Mesendoderm (in vitro differentiated cells): ENCODE measurements at regions not wholly inside any gene's neighbourhood (a gene's known extent, or its start where the extent isn't known, plus 50 kb on each side); places are given as distances from the start of the nearest gene placed in this dataset.

Experiments used
- DNase-seq: peaks from one replicate; pipeline ENCODE4 v3.0.0; 2013
- H2AK5ac ChIP-seq: 2 replicates; pipeline ENCODE4 v1.6.1; 2013; ENCODE audit warnings: low read length, inconsistent platforms
- H2BK120ac ChIP-seq: 2 replicates; pipeline ENCODE4 v1.6.1; 2013; ENCODE audit warnings: low read depth, mild to moderate bottlenecking, low read length, moderate library complexity, mixed read lengths
- H2BK15ac ChIP-seq: replicated peaks from 2 replicates; pipeline ENCODE4 v1.6.1; 2013; ENCODE audit warnings: low read depth, mild to moderate bottlenecking, moderate library complexity
- H2BK5ac ChIP-seq: 2 replicates; pipeline ENCODE4 v1.6.1; 2013; ENCODE audit warnings: low read length, inconsistent platforms
- H3K18ac ChIP-seq: 2 replicates; pipeline ENCODE4 v1.6.1; 2013; ENCODE audit warnings: mild to moderate bottlenecking, low read length, mixed read lengths
- H3K23ac ChIP-seq: one replicate; pipeline ENCODE4 v1.6.1; 2013; ENCODE audit warnings: low read length
- H3K27ac ChIP-seq: 2 replicates; pipeline ENCODE4 v1.5.1; 2013; ENCODE audit warnings: low read depth, mild to moderate bottlenecking, inconsistent platforms, low read length, moderate library complexity
- H3K27me3 ChIP-seq: 2 replicates; pipeline ENCODE4 v1.6.1; 2013; ENCODE audit warnings: low read length, control low read depth, mild to moderate bottlenecking, inconsistent platforms; ENCODE audit not compliant: insufficient read depth, poor library complexity
- H3K36me3 ChIP-seq: 2 replicates; pipeline ENCODE4 v1.6.1; 2013; ENCODE audit warnings: low read length, inconsistent platforms; ENCODE audit not compliant: control insufficient read depth, insufficient read depth
- H3K4ac ChIP-seq: one replicate; pipeline ENCODE4 v1.6.1; 2013; ENCODE audit warnings: low read depth, mild to moderate bottlenecking, low read length, moderate library complexity
- H3K4me1 ChIP-seq: 2 replicates; pipeline ENCODE4 v1.6.1; 2013; ENCODE audit warnings: low read depth, low read length, inconsistent platforms; ENCODE audit not compliant: control insufficient read depth
- H3K4me2 ChIP-seq: 2 replicates; pipeline ENCODE4 v1.6.1; 2013; ENCODE audit warnings: low read length
- H3K4me3 ChIP-seq: 2 replicates; pipeline ENCODE4 v1.5.1; 2013; ENCODE audit warnings: mild to moderate bottlenecking, low read length
- H3K56ac ChIP-seq: one replicate; pipeline ENCODE4 v1.6.1; 2013; ENCODE audit warnings: low read length
- H3K79me1 ChIP-seq: 2 replicates; pipeline ENCODE4 v1.6.1; 2013; ENCODE audit warnings: low read length, inconsistent platforms
- H3K79me2 ChIP-seq: 2 replicates; pipeline ENCODE4 v1.6.1; 2013; ENCODE audit warnings: mild to moderate bottlenecking, low read length; ENCODE audit not compliant: control insufficient read depth, insufficient read depth
- H3K9ac ChIP-seq: 2 replicates; pipeline ENCODE4 v1.6.1; 2013; ENCODE audit warnings: low read length, inconsistent platforms
- H4K5ac ChIP-seq: one replicate; pipeline ENCODE4 v1.6.1; 2013; ENCODE audit warnings: low read length
- H4K8ac ChIP-seq: one replicate; pipeline ENCODE4 v1.6.1; 2013; ENCODE audit warnings: low read depth, mild to moderate bottlenecking, control low read depth, low read length, moderate library complexity
- whole genome bisulfite sequencing: extraction: QIAGEN DNeasy Blood & Tissue Kit; methylation state at CpG from one replicate; pipeline ENCODE4 v1.1.7; 2013; ENCODE audit warnings: low lambda C conversion rate, missing lambda C conversion rate; ENCODE audit not compliant: insufficient coverage; ENCODE audit errors: extremely low coverage; 5-methylcytosine and 5-hydroxymethylcytosine counted together

DNA sequence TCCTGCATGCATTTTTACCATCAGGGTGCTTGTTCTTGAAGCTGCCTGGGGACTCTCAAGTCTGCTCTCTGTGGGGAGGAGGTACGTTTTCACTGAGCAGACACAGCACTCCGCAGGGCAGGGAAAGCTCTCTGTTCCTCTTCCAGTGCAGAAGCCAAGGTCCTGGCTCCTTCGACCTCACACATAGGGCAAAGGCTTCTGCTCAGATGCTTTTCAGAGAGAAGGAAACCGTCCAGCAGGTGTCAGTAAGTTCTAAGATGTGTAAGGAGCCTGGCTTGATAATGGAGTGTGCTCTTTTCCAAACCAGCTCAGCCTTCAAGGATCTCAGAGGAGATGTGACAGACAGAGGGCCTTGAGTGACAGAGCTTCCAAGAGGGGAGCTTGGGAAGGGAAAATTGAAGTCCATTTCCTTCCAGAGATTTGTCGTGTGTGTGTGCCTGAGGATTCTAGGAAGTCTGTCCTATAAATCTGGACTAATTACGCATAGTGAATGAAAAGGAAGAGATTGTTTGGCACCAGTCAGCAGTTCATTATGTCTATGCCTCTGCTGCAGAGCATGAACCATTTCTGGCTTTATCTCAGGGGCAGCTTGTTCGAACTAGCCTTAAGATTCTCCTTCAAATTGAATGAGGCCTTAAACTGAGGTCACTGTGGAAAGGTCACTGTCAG lies 67.3 kb upstream of the UPP2 start:
- no peak overlapping the region for H2BK15ac ChIP-seq
- H3K4me2 ChIP-seq: no peak overlapping the region
- H3K56ac ChIP-seq: no peak overlapping the region
- no peak overlapping the region for H4K5ac ChIP-seq
- no peak overlapping the region for H2BK5ac ChIP-seq
- no peak overlapping the region for H4K8ac ChIP-seq
- no peak overlapping the region for H3K18ac ChIP-seq
- H3K79me2 ChIP-seq: no peaks in the 10 kb centered on the region
- peak overlapping the region; percentile 25 for H3K4ac ChIP-seq
- no peak overlapping the region for H2BK120ac ChIP-seq
- no peak overlapping the region for H3K23ac ChIP-seq
- no peak overlapping the region for H2AK5ac ChIP-seq
- no peak overlapping the region for H3K27ac ChIP-seq
- WGBS: no CpG with 5 or more reads among the region's 7 CpGs
- no peak overlapping the region for H3K4me3 ChIP-seq
- H3K36me3 ChIP-seq: no peaks in the 10 kb centered on the region
- DNase-seq: peak; percentile 90
- no peak overlapping the region for H3K9ac ChIP-seq
- no peaks in the 10 kb centered on the region for H3K4me1 ChIP-seq
- no peaks in the 10 kb centered on the region for H3K79me1 ChIP-seq
- H3K27me3 ChIP-seq: no peaks in the 10 kb centered on the region

DNA sequence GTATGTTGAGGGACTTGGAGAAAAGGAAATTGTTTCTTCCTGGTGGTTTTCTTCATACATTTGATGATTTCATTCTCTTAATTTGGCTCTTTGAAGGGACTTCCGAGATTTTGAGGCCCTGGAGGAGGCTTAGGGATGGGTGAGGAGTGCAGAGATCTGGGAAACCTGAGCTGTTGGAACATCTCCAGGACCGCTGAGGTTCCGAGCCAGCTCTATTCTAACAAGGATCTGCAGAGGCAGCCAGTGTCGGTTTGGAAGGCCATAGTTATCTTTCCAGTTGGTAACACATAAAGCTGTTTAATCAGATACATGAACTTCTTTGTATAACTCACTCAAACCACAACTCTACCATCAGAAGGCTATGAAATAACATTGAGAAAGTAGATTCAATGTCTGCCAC lies 70.3 kb upstream of the UPP2 start:
- H2BK120ac ChIP-seq: no peak overlapping the region
- H3K27ac ChIP-seq: no peak overlapping the region
- H3K4me3 ChIP-seq: no peak overlapping the region
- no peak overlapping the region for H3K4ac ChIP-seq
- no peak overlapping the region for H3K4me2 ChIP-seq
- H3K4me1 ChIP-seq: no peaks in the 10 kb centered on the region
- H3K36me3 ChIP-seq: no peaks in the 10 kb centered on the region
- H2BK5ac ChIP-seq: no peak overlapping the region
- DNase-seq: no peak
- H3K79me1 ChIP-seq: no peaks in the 10 kb centered on the region
- H3K18ac ChIP-seq: no peak overlapping the region
- H3K79me2 ChIP-seq: no peaks in the 10 kb centered on the region
- no peak overlapping the region for H4K5ac ChIP-seq
- no peak overlapping the region for H4K8ac ChIP-seq
- H3K23ac ChIP-seq: no peak overlapping the region
- H2BK15ac ChIP-seq: no peak overlapping the region
- H3K27me3 ChIP-seq: no peaks in the 10 kb centered on the region
- H3K56ac ChIP-seq: no peak overlapping the region
- no CpG with 5 or more reads among the region's 4 CpGs for WGBS
- no peak overlapping the region for H2AK5ac ChIP-seq
- no peak overlapping the region for H3K9ac ChIP-seq

DNA sequence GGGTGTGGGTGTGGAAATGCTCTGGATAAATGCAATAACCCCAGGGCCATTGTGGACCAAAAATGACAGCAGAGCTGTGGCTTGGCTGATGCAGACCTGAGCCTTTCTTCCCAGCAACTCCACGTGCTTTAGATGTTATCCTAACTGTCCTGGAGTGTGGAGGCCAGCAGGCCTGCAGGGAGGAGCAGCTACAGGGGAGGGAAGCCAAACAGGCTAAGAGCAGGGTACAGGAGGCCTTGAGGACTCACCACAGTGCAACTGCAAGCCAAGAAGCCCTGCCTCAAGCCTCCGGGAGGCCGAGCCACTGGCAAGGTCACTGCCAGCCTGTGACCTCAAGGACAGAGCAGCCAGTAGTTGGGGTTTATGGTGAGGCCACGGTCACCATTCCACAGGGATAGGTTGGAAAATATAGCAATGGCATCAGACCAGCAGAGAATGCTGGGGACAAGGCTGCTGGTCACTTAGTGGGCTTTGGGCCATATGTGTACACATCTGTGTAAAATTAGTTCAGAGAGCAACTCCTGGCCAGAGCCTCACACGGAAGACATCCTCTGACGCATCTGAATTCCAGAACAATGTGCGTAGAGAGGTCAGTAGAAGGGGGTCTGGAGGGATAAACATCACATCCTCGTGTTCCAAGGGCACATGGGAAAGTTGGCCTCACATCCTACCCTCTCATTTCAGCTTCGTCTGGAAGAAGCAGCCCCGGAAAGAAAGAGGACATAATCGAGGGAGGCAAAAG lies 76.2 kb upstream of the UPP2 start:
- Histone ChIP-seq H3K18ac (no peak overlapping the region), H3K4me1 (no peaks in the 10 kb centered on the region), H3K79me2 (no peaks in the 10 kb centered on the region), H3K9ac (no peak overlapping the region), H3K23ac (no peak overlapping the region), H2BK5ac (no peak overlapping the region), H2BK120ac (no peak overlapping the region), H3K27ac (no peak overlapping the region), H2AK5ac (no peak overlapping the region), H3K56ac (no peak overlapping the region), H3K27me3 (no peaks in the 10 kb centered on the region), H3K4me3 (no peak overlapping the region), H4K5ac (no peak overlapping the region), H3K79me1 (no peaks in the 10 kb centered on the region), H3K4ac (no peak overlapping the region), H4K8ac (no peak overlapping the region), H3K36me3 (no peaks in the 10 kb centered on the region), H3K4me2 (no peak overlapping the region), H2BK15ac (no peak overlapping the region)
- DNase-seq: no peak
- no CpG with 5 or more reads among the region's 11 CpGs for WGBS

DNA sequence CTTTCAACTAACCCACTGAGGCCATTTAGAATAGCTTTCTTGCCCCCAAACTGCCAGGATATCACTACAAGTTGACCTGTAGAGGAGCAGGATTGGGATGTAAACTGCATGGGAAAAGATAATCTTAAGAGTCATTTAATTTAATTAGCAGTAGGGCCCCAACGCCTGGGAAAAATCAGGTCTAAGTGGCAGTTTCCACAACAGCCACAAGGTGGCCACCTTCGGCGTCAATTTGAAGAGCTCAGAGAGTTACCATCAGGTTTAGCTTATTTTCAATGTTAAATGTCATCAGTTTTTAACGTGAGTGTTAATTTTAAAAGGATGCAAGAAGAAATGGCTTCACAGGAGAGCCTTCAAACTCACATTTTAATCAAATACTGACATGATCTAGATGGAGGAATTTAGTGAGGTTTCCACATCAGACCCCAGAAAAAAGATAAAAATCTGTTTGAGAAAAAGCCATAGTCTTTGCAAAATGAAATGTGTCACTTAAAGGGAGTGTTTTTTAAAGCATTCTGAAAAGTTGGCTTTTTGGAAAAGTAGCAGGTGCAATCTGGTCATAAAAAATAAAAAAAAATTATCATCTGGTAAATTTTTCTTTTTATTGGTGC lies 77.3 kb upstream of the UPP2 start:
- H3K23ac ChIP-seq: no peak overlapping the region
- no peak overlapping the region for H3K4me2 ChIP-seq
- WGBS: no CpG with 5 or more reads among the region's 4 CpGs
- H3K36me3 ChIP-seq: no peaks in the 10 kb centered on the region
- no peaks in the 10 kb centered on the region for H3K4me1 ChIP-seq
- no peaks in the 10 kb centered on the region for H3K27me3 ChIP-seq
- H3K4ac ChIP-seq: no peak overlapping the region
- H2AK5ac ChIP-seq: no peak overlapping the region
- H3K18ac ChIP-seq: no peak overlapping the region
- no peak overlapping the region for H3K9ac ChIP-seq
- H4K8ac ChIP-seq: no peak overlapping the region
- H3K79me1 ChIP-seq: no peaks in the 10 kb centered on the region
- H2BK15ac ChIP-seq: no peak overlapping the region
- no peak overlapping the region for H3K4me3 ChIP-seq
- H2BK120ac ChIP-seq: no peak overlapping the region
- peak; percentile 66 for DNase-seq
- no peak overlapping the region for H2BK5ac ChIP-seq
- no peak overlapping the region for H4K5ac ChIP-seq
- H3K79me2 ChIP-seq: no peaks in the 10 kb centered on the region
- H3K27ac ChIP-seq: no peak overlapping the region
- H3K56ac ChIP-seq: no peak overlapping the region

DNA sequence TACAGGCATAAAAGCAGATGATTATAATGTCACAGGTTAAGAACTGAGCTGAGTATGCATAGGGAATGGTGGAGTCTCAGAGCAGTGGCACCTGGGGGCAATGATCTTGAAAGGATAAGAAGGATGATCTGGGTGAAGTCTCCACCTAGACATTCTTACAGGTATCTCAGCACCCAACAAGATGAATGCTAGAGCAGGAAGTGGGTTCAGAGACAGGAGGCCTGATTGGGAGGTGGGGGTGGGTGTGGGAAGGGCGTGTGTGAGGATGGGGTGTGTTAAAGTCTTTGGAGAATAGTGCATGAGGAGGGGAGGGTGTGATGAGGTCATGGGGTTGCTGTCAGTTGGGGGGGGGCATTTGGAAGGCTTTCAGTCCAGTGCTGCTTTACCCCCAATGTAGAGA lies 78.8 kb upstream of the UPP2 start:
- H3K79me2 ChIP-seq: no peaks in the 10 kb centered on the region
- no peak overlapping the region for H3K23ac ChIP-seq
- H3K79me1 ChIP-seq: no peaks in the 10 kb centered on the region
- H3K9ac ChIP-seq: no peak overlapping the region
- H3K27me3 ChIP-seq: no peaks in the 10 kb centered on the region
- H4K5ac ChIP-seq: no peak overlapping the region
- H2AK5ac ChIP-seq: no peak overlapping the region
- no peak overlapping the region for H2BK15ac ChIP-seq
- H4K8ac ChIP-seq: no peak overlapping the region
- H3K18ac ChIP-seq: no peak overlapping the region
- H3K56ac ChIP-seq: no peak overlapping the region
- no peak overlapping the region for H2BK120ac ChIP-seq
- no peaks in the 10 kb centered on the region for H3K4me1 ChIP-seq
- no peak overlapping the region for H3K4ac ChIP-seq
- H3K4me2 ChIP-seq: no peak overlapping the region
- H3K27ac ChIP-seq: no peak overlapping the region
- WGBS: no CpG with 5 or more reads among the region's 1 CpG
- no peak overlapping the region for H2BK5ac ChIP-seq
- DNase-seq: no peak
- H3K36me3 ChIP-seq: no peaks in the 10 kb centered on the region
- no peak overlapping the region for H3K4me3 ChIP-seq
